Rectal smooth muscle tissue (tissue), 1 donor: ENCODE measurements at regions not wholly inside any gene's neighbourhood (a gene's known extent, or its start where the extent isn't known, plus 50 kb on each side); places are given as distances from the start of the nearest gene placed in this dataset.
"Not testable (repeated sequence)": the region's sequence is repeated elsewhere in the genome, so short reads cannot be mapped to it uniquely, and the experiment has no call there.

ENCODE experiments used
- H3K27ac ChIP-seq: one replicate; pipeline ENCODE4 v1.7.0; 2013; ENCODE audit warnings: low read depth, low read length, inconsistent platforms
- H3K27me3 ChIP-seq: one replicate; pipeline ENCODE4 v1.7.0; 2013; ENCODE audit warnings: low read length; ENCODE audit not compliant: control insufficient read depth, insufficient read depth
- H3K36me3 ChIP-seq: one replicate; pipeline ENCODE4 v1.7.0; 2013; ENCODE audit warnings: low read length; ENCODE audit not compliant: control insufficient read depth, insufficient read depth
- H3K4me1 ChIP-seq: one replicate; pipeline ENCODE4 v1.7.0; 2013; ENCODE audit warnings: low read length; ENCODE audit not compliant: control insufficient read depth, insufficient read depth
- H3K4me3 ChIP-seq: one replicate; pipeline ENCODE4 v1.7.0; 2013; ENCODE audit warnings: low read length
- H3K9ac ChIP-seq: one replicate; pipeline ENCODE4 v1.7.0; 2013; ENCODE audit warnings: low read length

- Histone ChIP-seq H3K27ac (no peak overlapping the region), H3K36me3 (no peaks in the 10 kb centered on the region), H3K27me3 (no peaks in the 10 kb centered on the region), H3K9ac (no peak overlapping the region), H3K4me3 (no peak overlapping the region), H3K4me1 (no peaks in the 10 kb centered on the region)
Observed at GRCh38 chr2:184154438-184154837, 443.9 kb upstream of the ZNF804A start.

DNA sequence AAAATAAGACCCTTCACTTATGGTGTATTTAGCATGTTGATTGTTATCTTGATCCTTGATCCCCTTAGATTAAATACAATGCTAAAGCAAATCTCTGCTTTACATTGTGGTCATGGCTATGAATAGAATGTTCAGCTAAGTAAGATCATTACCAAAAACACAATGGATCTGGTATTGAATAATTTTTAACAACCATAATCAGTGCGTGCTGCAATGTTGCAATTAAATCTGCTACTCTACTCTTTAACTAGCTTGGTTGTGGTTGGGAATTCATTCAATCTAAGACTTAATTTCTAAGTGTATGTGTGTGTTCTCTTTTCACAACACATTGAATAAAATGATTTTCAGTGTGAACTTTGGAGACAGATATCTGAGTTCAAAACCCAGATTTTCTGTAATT lies 442.5 kb upstream of the ZNF804A start:
- Histone ChIP-seq H3K27ac (no peak overlapping the region), H3K27me3 (no peaks in the 10 kb centered on the region), H3K4me3 (no peak overlapping the region), H3K4me1 (no peaks in the 10 kb centered on the region), H3K9ac (no peak overlapping the region), H3K36me3 (no peaks in the 10 kb centered on the region)

DNA sequence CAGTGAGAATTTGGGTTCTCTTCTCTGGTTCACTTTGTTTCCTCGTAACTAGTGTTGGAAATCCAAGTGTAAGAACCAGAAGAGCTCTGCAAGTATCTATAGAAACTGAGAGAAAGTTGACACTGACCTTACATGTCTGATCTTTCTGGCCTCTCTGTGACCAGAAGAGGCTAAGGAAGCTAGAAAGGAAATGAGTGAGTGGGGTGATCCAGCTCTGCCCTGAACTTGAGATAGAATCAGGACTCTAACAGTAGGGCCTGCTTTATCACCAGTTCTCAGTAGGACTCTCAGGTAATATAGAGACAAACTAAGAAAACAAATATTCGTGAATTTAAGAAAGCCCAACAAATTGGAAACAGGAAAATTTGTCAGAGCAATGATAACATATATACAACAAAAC lies 441.2 kb upstream of the ZNF804A start:
- Histone ChIP-seq H3K36me3 (no peaks in the 10 kb centered on the region), H3K4me3 (no peak overlapping the region)

DNA sequence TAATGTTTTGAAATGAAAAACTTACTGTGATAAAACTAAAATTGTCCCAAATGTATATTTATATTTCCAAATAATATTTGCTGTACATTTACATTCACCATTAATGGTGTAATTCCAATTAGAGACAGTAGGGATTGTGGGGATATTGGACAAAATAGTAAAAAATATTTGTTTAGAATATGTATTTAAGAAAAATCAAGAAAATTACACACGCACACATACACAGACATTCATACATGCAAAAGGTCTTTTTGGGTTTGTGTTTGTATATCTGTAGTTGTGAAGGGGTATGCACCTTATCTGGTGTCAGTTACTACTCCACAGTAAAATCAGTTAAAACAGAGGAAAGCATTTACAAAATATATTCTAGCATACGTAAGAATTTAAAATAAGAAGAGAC lies 435.9 kb upstream of the ZNF804A start:
- Histone ChIP-seq H3K9ac (no peak overlapping the region), H3K4me1 (no peaks in the 10 kb centered on the region), H3K36me3 (no peaks in the 10 kb centered on the region), H3K27me3 (no peaks in the 10 kb centered on the region), H3K27ac (no peak overlapping the region), H3K4me3 (no peak overlapping the region)

More for the DNA sequence above, 441.2 kb upstream of the ZNF804A start:
- Histone ChIP-seq H3K9ac (no peak overlapping the region), H3K4me1 (no peaks in the 10 kb centered on the region), H3K27ac (no peak overlapping the region), H3K27me3 (no peaks in the 10 kb centered on the region)

GRCh38 chr2:184168823-184169222 lies 429.5 kb upstream of the ZNF804A start:
- not testable (repeated sequence) for H3K4me1 ChIP-seq, H3K27ac ChIP-seq, H3K9ac ChIP-seq, H3K27me3 ChIP-seq, H3K36me3 ChIP-seq, H3K4me3 ChIP-seq

DNA sequence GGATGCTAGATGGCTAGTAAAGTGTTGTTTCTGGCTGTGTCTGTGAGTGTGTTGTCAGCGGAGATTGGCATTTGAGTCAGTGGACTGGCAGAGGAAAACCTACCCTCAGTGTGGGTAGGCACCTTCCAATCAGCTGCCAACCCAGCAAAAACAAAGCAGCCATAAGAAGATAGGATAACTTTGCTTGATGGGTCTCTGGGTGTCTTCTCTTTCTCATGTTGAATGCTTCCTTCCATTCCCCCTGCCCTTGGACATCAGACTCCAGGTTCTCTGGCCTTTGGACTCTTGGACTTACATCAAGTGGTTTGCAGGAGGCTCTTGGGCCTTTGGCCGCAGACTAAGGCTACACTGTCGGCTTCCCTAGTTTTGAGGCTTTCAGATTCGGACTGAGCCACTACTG lies 429.0 kb upstream of the ZNF804A start:
- H3K9ac ChIP-seq, result no peak overlapping the region
- H3K4me1 ChIP-seq, result no peaks in the 10 kb centered on the region
- no peaks in the 10 kb centered on the region for H3K36me3 ChIP-seq
- H3K27me3 ChIP-seq, result no peaks in the 10 kb centered on the region
- H3K27ac ChIP-seq, result no peak overlapping the region
- no peak overlapping the region for H3K4me3 ChIP-seq

DNA sequence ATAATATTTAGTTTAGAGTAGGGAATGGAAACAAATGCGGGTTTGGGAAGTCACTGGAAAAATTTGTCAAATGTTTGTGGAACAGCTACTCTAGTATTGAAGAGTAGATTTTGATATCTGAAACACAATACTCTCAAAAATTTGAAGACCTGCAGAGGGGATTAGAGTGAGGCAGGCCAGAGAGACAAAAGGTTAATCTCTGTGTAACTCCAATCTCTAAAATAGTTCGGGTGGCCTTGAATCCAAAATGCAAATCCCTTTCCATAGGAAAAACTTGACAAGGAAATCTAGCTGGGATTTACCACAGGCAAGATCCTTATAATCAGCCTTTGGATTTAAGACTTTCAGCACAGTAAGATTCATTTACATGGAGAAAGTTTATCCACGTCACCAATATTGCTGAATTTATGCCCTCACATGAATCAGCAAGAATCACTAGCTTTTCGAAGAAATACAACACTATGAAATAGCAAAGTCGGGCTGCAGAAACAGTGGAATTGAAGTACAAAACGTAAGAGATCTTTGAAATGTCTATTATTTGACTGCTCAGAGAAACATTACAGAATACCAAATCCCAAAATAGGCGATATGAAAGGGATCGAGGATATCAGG lies 423.7 kb upstream of the ZNF804A start:
- H3K27me3 ChIP-seq, result no peaks in the 10 kb centered on the region
- H3K9ac ChIP-seq, result no peak overlapping the region
- H3K4me1 ChIP-seq, result no peaks in the 10 kb centered on the region
- H3K4me3 ChIP-seq, result no peak overlapping the region
- H3K36me3 ChIP-seq, result no peaks in the 10 kb centered on the region
- H3K27ac ChIP-seq, result no peak overlapping the region

GRCh38 chr2:184178229-184178628 lies 420.1 kb upstream of the ZNF804A start:
- Histone ChIP-seq H3K9ac (no peak overlapping the region), H3K36me3 (no peaks in the 10 kb centered on the region), H3K27ac (no peak overlapping the region), H3K4me1 (no peaks in the 10 kb centered on the region), H3K27me3 (no peaks in the 10 kb centered on the region), H3K4me3 (no peak overlapping the region)

- H3K27me3 ChIP-seq, result no peaks in the 10 kb centered on the region
- no peaks in the 10 kb centered on the region for H3K36me3 ChIP-seq
- H3K27ac ChIP-seq, result no peak overlapping the region
- H3K9ac ChIP-seq, result no peak overlapping the region
- H3K4me1 ChIP-seq, result no peaks in the 10 kb centered on the region
- H3K4me3 ChIP-seq, result no peak overlapping the region
Observed at GRCh38 chr2:184186436-184186835, 411.9 kb upstream of the ZNF804A start.

DNA sequence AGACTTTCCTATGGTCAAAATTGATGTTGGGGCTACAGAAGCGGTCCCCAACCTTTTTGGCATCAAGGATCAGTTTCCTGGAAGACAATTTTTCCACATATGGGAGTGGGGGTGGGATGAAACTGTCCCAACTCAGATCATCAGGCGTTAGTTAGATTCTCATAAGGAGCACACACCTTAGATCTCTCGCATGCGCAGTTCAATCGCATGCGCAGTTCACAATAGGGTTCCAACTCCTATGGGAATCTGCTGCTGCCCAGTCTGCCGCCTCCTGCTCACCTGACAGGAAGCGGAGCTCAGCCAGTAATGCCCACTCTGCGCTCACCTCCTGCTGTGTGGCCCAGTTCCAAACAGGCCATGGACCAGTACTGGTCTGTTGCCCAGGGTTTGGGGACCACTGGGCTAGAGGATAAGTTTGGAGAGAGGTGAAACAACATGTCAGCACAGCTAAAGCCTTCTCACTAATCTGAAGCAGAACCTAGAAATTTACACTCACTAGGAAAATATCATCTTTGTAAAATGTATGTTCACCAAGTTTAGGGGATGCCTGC lies 410.8 kb upstream of the ZNF804A start:
- H3K27ac ChIP-seq, result no peak overlapping the region
- no peaks in the 10 kb centered on the region for H3K4me1 ChIP-seq
- H3K36me3 ChIP-seq, result no peaks in the 10 kb centered on the region
- no peak overlapping the region for H3K9ac ChIP-seq
- no peaks in the 10 kb centered on the region for H3K27me3 ChIP-seq
- H3K4me3 ChIP-seq, result no peak overlapping the region

DNA sequence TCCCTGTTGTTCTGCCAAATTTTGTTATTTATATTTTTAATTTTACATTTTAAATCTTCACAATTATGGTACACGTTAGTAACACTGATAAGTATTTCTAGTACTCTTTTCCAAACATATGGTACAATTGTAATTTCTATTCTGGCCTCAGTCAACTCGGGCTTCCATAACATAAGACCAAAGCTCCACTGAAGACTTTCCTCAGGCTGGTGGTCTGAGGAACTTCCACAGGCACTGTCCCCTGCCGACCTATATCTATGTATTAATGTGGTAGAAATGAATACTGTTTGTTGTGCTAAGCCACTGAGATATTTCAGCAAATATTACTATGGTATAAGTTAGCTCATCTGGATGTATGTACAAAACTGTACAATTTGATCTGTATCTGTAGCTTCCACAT lies 407.6 kb upstream of the ZNF804A start:
- no peaks in the 10 kb centered on the region for H3K36me3 ChIP-seq
- no peak overlapping the region for H3K9ac ChIP-seq
- no peak overlapping the region for H3K4me3 ChIP-seq
- no peak overlapping the region for H3K27ac ChIP-seq
- H3K27me3 ChIP-seq, result no peaks in the 10 kb centered on the region
- no peaks in the 10 kb centered on the region for H3K4me1 ChIP-seq

DNA sequence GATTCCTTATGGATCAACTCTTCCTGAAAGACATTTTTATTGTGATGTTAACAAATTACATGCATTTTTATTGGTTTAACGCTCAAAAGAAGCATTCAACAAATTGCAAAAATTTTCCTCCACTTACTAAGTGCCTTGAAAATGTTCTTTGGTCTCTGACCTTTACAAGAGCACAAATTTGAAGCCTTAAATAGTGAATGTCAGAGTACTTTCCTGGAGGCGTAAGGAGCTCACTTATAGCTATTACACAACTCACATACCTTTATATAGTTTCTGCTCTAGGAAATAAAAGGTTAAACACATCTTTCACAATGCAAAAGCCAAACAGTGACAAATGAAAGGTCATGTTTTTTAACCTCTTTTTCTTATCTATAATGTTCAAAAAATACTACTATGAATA lies 405.7 kb upstream of the ZNF804A start:
- Histone ChIP-seq H3K36me3 (no peaks in the 10 kb centered on the region), H3K27ac (no peak overlapping the region), H3K9ac (no peak overlapping the region), H3K4me3 (no peak overlapping the region), H3K4me1 (no peaks in the 10 kb centered on the region), H3K27me3 (no peaks in the 10 kb centered on the region)

GRCh38 chr2:184197413-184197812 lies 400.9 kb upstream of the ZNF804A start:
- Histone ChIP-seq H3K36me3 (no peaks in the 10 kb centered on the region), H3K9ac (no peak overlapping the region), H3K4me3 (no peak overlapping the region), H3K27ac (no peak overlapping the region), H3K27me3 (no peaks in the 10 kb centered on the region), H3K4me1 (no peaks in the 10 kb centered on the region)
